ENCODE measurements at regions not wholly inside any gene's neighbourhood (a gene's known extent, or its start where the extent isn't known, plus 50 kb on each side); places are given as distances from the start of the nearest gene placed in this dataset.
A peak's percentile ranks its signal among the peaks of the same experiment; 100 is the strongest.
"Not testable (repeated sequence)": the region's sequence is repeated elsewhere in the genome, so short reads cannot be mapped to it uniquely, and the experiment has no call there.

- not testable (repeated sequence) for DNase-seq
Observed at GRCh38 chr1:245061808-245062207, 93.0 kb upstream of the KIF26B start.

DNA sequence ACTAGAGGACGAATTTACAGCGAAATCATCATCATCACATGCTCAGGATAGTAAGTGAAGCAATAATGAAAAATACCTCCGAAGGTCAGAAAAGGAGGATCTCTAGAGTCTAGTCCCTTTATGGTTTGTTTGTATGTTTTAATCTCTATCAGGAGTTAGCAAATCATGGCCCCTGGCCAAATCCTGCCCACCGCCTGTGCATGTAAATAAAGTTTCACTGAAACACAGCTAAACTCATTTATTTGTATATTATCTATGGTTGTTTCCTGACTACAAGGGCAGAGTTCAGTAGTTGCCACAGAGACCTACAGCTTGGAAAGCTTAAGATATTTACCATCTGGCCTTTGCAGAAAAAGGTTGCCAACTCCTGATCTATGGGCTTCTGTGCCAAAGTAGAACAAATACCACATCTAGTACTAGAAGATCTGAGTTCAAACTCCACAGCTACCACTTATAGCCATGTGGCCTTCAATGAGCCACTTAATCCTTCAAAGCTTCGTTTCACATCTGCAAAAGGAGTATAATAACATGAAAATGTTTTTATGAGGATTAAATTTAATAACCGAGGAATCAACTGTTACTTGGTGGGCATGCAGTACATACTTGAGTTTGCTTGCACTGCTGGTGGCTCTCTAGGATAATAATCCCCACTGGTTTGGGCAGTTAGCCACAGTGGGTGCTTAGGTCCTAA lies 94.0 kb upstream of the KIF26B start:
- no peak for DNase-seq

DNA sequence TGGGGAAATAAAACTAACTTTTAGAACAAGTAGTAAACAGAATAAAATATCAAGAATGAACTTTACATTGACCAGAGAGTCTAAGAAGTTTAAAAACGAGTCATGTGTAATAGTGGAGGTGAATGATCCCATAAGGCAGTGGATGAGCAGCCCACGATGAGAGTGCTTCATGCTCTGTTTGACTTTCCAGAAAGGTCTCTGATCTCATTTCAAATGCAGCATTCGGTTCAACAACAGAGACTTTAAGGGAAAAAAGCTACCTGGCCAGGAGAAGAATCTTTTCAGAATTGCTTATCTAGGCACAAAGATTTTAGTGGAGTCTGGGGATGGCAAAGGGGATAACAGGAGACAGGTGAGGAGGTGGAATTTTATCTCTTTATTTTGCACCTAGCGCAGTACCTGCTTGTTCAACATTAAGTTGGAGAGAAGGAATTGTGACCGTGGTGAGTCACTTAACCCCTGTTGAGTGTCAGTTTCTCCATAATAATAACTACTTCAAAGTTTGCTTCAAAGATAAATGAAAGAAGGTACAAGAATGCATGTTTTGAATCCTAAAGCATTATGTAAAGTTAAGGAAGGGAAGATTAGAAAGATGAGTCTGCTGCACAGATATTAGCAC lies 94.9 kb upstream of the KIF26B start:
- no peak for DNase-seq

DNA sequence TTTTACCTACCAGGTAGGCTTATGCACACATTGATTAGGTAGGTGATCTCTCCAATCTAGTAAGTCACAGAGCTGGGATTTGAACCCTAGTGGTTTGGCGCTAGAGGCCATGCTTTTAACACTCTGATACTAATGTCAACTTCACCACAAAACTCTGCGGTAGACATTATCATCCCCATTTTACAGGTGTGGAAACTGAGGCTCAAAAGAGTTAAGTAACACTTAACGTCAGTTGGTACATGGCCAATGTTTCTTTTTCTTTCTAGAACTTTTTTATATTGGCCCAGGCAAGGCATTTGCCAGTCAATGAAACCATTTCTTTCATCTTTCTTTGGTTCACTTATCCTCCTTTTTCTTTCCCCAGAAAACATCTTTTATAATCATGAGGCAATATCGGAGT lies 95.9 kb upstream of the KIF26B start:
- no peak for DNase-seq

- no peak for DNase-seq
Observed at GRCh38 chr1:245058436-245058835, 96.3 kb upstream of the KIF26B start.

DNA sequence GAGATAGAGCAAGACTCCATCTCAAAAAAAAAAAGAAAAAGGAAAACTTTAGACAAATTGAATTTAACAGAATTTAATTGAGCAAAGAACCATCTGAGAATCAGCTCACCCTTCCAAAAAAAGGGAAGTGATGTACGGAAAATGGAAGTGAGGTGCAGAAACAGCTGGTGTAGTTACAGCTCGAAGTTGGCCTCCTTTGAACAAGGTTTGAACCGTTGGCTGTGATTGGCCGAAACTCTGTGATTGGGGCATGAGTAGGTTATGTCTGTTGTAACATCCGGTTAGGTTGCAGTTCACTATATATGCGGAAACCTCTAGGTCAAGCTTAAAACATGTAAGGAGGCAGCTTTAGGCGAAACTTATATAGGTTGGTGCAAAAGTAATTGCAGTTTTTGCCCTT lies 97.9 kb upstream of the KIF26B start:
- no peak for DNase-seq

- not testable (repeated sequence) for DNase-seq
Observed at GRCh38 chr1:245056296-245056695, 98.5 kb upstream of the KIF26B start.

GRCh38 chr1:245055752-245056151 lies 99.0 kb upstream of the KIF26B start:
- DNase-seq, result no peak

DNA sequence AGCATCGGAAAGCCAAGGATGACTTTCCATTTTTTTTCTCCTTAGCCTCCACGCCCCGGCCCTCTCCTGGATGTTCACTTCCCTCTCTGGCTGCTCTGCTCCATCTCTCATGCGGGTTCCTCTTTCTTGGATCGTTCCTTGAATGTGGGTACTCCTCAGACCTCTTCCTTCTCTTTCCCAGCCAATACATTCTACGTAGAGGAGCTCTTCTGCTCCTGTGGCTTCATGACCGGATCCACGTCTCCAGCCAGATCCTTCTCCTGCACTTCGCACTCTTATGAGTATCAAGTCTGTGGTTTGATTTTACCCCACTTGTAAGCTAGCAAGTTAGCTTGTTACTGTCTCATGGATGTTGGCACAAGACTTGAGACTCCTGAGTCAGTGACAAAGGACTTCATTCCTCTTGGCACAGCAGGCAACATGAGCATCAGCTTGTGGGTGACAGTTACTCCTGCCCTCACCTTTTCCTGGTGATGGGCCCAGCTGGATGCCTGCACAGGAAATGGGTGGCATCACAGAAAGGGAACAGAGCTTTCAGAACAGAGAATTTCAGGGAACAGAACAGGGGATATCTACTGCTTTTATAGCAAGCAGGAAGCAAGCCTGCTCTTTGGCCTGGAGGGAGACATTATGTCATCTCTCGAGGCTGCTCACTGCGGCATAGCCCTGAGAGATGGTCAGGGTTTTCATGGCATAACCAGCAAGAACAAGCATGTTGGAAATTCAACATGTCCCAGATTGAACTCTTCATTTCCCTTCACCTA lies 100.1 kb upstream of the KIF26B start:
- no peak for DNase-seq

- no peak for DNase-seq
Observed at GRCh38 chr1:245054105-245054504, 100.7 kb upstream of the KIF26B start.

- DNase-seq, result no peak
Observed at GRCh38 chr1:245052258-245052657, 102.5 kb upstream of the KIF26B start.

- no peak for DNase-seq
Observed at GRCh38 chr1:245051349-245052221, 103.2 kb upstream of the KIF26B start.

DNA sequence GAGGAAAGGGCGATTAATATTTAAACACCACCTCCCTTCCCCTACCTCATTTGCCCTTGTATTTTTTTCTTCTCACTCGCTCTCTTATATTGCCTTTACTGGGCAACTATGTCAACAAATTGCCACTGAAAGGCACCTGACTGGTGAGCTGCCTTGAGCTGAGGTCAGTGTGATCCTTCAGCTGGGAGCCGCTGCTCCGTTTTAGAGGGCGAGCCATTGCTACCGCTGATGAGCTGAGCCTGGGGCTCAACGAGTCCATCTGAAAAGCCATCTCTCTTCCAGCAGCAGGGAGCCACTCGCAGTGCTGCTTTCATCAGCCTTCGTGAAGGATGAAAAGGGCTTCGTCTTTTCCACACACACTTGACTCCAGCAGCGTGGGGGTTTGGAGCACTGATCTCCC lies 108.0 kb upstream of the KIF26B start:
- DNase-seq, result no peak

DNA sequence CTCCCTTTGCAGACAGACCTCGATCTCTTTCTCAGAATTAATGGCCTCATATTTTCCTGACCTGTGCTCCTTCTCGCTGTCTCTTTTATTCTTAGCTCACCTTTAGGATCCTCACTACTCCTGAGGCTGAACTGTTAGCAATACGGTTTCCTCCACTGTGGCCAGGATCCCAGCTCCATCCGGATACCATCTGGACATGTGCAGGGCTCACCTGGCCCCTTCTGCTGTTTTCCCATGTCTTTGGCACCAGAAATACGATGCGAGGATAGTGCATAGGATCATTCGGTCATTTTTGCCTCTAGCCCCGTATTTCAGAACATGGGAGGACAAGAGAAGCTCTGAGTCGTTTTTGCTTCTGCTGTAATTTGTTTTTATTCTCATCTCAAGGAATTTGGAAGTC lies 108.5 kb upstream of the KIF26B start:
- no peak for DNase-seq

DNA sequence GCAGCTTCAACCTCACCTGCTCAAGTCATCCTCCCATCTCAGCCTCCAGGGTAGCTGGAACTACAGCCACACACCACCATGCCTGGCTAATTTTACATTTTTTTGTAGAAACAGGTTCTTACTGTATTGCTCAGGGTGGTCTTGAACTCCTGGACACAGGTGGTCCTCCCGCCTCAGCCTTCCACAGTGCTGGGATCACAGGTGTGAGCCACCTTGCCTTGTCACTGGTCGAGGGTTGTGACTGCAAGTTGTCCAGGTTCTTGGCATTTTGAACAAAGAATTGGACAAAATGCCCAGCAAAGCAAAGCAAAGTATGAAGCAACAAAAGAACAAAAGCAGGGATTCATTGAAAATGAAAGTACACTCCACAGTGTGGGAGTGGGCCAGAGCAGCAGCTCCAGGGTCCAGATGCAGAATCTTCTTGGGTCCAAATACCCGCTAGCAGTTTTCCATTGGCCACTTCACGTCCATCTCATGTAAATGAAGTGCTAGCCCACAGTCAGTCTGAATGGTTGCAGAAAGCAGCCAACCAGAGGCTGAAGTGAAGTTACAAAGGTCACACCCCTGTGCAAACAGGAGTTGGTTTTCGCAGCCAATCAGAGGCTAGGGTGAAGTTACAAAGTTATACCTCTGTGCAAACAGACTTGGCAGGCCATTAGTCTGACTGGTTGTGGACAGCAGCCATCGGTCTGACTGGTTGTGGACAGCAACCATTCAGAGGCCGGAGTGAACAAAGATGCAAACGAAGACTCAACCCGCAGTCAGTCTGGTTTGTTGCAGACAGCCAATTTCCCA lies 109.5 kb upstream of the KIF26B start:
- DNase-seq, result peak; percentile 81

DNA sequence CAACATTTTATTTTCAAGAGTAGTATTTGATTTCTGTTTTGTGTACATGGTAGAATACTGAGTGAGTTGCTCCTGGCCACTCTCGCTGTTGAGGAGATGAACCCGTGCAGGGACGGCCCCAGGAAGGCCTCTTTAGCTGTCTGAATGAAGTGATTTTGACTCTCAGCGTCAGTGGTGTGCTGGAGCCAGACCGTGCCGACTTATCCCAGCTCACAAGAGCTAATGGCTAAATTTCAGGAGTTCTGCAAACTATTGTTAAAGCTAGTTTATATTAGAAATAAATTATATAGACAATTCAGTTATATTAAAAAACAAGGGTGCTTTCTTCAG lies 111.2 kb upstream of the KIF26B start:
- no peak for DNase-seq

GRCh38 chr1:245041058-245041698 lies 113.6 kb upstream of the KIF26B start:
- no peak for DNase-seq

DNA sequence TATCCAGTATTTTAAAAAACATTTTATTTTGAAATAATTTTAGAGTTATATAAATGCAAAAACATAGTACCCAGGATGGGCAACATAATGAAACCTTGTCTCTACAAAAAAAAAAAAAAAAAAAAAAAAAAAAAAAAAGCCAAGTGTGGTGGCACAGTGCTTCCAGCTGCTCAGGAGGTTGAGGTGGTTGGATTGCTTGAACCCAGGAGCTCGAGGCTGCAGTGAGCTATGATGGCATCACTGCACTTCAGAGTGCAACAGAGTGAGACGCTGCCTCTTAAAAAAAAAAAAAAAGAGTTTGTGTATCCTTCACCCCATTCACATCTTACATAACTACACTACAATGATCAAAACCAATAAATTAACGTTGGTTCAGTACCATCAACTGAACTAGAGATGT lies 115.6 kb upstream of the KIF26B start:
- no peak for DNase-seq

- DNase-seq, result no peak
Observed at GRCh38 chr1:245036102-245036501, 118.7 kb upstream of the KIF26B start.

- DNase-seq, result no peak
Observed at GRCh38 chr1:245031041-245031440, 123.7 kb upstream of the KIF26B start.

DNA sequence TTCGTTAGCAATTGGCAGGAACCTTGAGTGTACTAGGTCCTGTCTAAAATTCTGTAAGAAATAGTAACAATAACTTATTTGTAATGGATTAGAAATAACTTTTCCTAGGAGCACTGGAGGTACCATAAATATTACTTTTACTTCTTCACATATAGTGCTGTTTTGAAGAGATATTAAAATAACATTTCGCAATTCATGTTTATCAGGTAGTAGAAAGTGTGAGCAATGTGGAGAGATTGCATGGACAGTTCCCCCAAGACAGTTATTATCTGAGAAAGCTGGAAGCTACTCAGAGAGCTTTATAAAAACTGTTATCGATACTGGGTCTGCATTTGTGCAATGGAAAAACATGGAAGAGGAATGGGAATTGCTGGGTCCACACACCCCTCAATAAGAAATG lies 128.5 kb upstream of the KIF26B start:
- DNase-seq, result no peak

- no peak for DNase-seq
Observed at GRCh38 chr1:245025525-245025924, 129.3 kb upstream of the KIF26B start.
